AG09309 (cell line): ENCODE measurements at regions not wholly inside any gene's neighbourhood (a gene's known extent, or its start where the extent isn't known, plus 50 kb on each side); places are given as distances from the start of the nearest gene placed in this dataset.

ENCODE experiments used
- DNase-seq: peaks from one replicate; pipeline ENCODE4 v3.0.0-alpha.2; 2010; ENCODE audit warnings: low read depth
- H3K4me3 ChIP-seq: 2 replicates; pipeline ENCODE4 v1.5.1; 2011; ENCODE audit warnings: mild to moderate bottlenecking, low read depth, low read length, moderate library complexity; ENCODE audit not compliant: control insufficient read depth
- TF ChIP-seq, protein P1 (sequence below): IDR thresholded peaks from 2 replicates; pipeline ENCODE4 v1.5.1; 2011; ENCODE audit warnings: mild to moderate bottlenecking, low read depth, low read length, inconsistent platforms; ENCODE audit not compliant: insufficient read depth, control insufficient read depth; ENCODE audit errors: missing control alignments

- no peak for DNase-seq
- H3K4me3 ChIP-seq, result no peak overlapping the region
- TF ChIP-seq, protein P1, sequence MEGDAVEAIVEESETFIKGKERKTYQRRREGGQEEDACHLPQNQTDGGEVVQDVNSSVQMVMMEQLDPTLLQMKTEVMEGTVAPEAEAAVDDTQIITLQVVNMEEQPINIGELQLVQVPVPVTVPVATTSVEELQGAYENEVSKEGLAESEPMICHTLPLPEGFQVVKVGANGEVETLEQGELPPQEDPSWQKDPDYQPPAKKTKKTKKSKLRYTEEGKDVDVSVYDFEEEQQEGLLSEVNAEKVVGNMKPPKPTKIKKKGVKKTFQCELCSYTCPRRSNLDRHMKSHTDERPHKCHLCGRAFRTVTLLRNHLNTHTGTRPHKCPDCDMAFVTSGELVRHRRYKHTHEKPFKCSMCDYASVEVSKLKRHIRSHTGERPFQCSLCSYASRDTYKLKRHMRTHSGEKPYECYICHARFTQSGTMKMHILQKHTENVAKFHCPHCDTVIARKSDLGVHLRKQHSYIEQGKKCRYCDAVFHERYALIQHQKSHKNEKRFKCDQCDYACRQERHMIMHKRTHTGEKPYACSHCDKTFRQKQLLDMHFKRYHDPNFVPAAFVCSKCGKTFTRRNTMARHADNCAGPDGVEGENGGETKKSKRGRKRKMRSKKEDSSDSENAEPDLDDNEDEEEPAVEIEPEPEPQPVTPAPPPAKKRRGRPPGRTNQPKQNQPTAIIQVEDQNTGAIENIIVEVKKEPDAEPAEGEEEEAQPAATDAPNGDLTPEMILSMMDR, result no peak
These were observed 84.0 kb downstream of the RND3 start for GRCh38 chr2:150403457-150403856.

- no peak overlapping the region for H3K4me3 ChIP-seq
- TF ChIP-seq, protein P1, result no peak
- DNase-seq, result no peak
These were observed 84.5 kb downstream of the RND3 start for GRCh38 chr2:150402953-150403352.

DNA sequence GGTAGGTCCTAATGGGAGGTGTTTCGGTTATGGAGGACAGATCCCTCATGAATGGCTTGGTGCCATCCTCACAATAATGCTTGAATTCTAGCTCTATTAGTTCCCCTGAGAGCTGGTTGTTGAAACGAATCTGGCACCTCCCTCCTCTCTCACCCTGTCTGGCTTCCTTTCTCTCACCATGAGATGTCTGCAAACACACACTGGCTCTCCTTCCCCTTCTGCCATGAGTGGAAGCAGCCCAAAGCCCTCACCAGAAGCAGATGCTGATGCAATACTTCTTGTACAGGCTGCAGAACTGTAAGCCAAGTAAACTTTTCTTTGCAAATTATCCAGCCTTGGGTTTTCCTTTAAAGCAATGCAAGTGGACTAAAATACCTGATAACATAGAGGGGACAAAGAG lies 86.6 kb downstream of the RND3 start:
- no peak overlapping the region for H3K4me3 ChIP-seq
- no peak for DNase-seq
- TF ChIP-seq, protein P1, result no peak

- TF ChIP-seq, protein P1, result no peak
- H3K4me3 ChIP-seq, result no peak overlapping the region
- no peak for DNase-seq
These were observed 94.9 kb downstream of the RND3 start for GRCh38 chr2:150392614-150393013.

- DNase-seq, result no peak
- no peak overlapping the region for H3K4me3 ChIP-seq
- TF ChIP-seq, protein P1, result no peak
These were observed 95.7 kb downstream of the RND3 start for GRCh38 chr2:150391779-150392178.

DNA sequence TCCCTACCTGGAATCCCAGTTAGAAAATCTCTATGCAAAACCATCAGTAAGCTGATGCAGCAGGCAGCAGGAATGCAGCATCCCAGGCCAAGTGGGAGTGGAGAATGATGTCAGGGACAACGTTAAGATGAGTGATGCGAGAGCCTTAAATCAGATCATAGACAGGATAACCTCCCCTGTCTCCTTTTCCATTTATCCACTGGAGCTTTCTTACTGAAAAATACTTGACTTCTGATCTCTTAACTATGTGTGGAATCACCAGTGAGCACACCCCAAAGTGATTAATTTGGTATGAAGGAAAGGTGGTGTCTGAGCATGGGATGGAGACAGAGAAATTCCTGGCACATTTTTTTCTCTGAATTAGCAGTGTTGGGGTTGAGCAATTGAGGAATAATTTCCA lies 98.0 kb downstream of the RND3 start:
- TF ChIP-seq, protein P1, result no peak
- no peak for DNase-seq
- H3K4me3 ChIP-seq, result no peak overlapping the region

- DNase-seq, result no peak
- H3K4me3 ChIP-seq, result no peak overlapping the region
- TF ChIP-seq, protein P1, result no peak
These were observed 99.2 kb downstream of the RND3 start for GRCh38 chr2:150388289-150388625.
